ENCODE measurements at regions not wholly inside any gene's neighbourhood (a gene's known extent, or its start where the extent isn't known, plus 50 kb on each side); places are given as distances from the start of the nearest gene placed in this dataset.

GRCh38 chr6:15879371-15880261, 216.8 kb upstream of the DTNBP1 start (continued):
- TF ChIP-seq, protein P1, sequence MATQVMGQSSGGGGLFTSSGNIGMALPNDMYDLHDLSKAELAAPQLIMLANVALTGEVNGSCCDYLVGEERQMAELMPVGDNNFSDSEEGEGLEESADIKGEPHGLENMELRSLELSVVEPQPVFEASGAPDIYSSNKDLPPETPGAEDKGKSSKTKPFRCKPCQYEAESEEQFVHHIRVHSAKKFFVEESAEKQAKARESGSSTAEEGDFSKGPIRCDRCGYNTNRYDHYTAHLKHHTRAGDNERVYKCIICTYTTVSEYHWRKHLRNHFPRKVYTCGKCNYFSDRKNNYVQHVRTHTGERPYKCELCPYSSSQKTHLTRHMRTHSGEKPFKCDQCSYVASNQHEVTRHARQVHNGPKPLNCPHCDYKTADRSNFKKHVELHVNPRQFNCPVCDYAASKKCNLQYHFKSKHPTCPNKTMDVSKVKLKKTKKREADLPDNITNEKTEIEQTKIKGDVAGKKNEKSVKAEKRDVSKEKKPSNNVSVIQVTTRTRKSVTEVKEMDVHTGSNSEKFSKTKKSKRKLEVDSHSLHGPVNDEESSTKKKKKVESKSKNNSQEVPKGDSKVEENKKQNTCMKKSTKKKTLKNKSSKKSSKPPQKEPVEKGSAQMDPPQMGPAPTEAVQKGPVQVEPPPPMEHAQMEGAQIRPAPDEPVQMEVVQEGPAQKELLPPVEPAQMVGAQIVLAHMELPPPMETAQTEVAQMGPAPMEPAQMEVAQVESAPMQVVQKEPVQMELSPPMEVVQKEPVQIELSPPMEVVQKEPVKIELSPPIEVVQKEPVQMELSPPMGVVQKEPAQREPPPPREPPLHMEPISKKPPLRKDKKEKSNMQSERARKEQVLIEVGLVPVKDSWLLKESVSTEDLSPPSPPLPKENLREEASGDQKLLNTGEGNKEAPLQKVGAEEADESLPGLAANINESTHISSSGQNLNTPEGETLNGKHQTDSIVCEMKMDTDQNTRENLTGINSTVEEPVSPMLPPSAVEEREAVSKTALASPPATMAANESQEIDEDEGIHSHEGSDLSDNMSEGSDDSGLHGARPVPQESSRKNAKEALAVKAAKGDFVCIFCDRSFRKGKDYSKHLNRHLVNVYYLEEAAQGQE (IDR thresholded peaks at IDR 0.05; ENCODE audit: low read depth, low read length): no peak
- TF ChIP-seq, protein P2, sequence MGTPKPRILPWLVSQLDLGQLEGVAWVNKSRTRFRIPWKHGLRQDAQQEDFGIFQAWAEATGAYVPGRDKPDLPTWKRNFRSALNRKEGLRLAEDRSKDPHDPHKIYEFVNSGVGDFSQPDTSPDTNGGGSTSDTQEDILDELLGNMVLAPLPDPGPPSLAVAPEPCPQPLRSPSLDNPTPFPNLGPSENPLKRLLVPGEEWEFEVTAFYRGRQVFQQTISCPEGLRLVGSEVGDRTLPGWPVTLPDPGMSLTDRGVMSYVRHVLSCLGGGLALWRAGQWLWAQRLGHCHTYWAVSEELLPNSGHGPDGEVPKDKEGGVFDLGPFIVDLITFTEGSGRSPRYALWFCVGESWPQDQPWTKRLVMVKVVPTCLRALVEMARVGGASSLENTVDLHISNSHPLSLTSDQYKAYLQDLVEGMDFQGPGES (IDR thresholded peaks at IDR 0.05; ENCODE audit: low read depth, low read length): no peak
- TF ChIP-seq USF1 (IDR thresholded peaks at IDR 0.05; ENCODE audit: borderline replicate concordance, low read depth) (no peak), MEF2A (IDR thresholded peaks at IDR 0.05; ENCODE audit: borderline replicate concordance, low read depth) (no peak), TCF12 (IDR thresholded peaks at IDR 0.05) (peak; percentile 77), GATA2 (CRISPR knock-in tag; IDR thresholded peaks at IDR 0.05) (peak; percentile 99), SMC3 (IDR thresholded peaks at IDR 0.05; ENCODE audit: low read depth, low read length) (no peak), YY1 (IDR thresholded peaks at IDR 0.05; ENCODE audit: low read depth) (no peak), ELF1 (IDR thresholded peaks at IDR 0.05) (no peak), RAD21 (IDR thresholded peaks at IDR 0.05; ENCODE audit: low read length) (peak; percentile 28; the same call in 1 of the 2 replicates), RXRA (IDR thresholded peaks at IDR 0.05; ENCODE audit: borderline replicate concordance, low read depth) (no peak), USF2 (IDR thresholded peaks at IDR 0.05; ENCODE audit: borderline replicate concordance, low read depth, low read length) (no peak), FOSL2 (IDR thresholded peaks at IDR 0.05; ENCODE audit: borderline replicate concordance, low read depth) (no peak), CHD2 (IDR thresholded peaks at IDR 0.05; ENCODE audit: low read length, partially characterized antibody) (peak; percentile 80), NFIC (IDR thresholded peaks at IDR 0.05; ENCODE audit: borderline replicate concordance) (peak; percentile 59)
- TF ChIP-seq, protein P3, sequence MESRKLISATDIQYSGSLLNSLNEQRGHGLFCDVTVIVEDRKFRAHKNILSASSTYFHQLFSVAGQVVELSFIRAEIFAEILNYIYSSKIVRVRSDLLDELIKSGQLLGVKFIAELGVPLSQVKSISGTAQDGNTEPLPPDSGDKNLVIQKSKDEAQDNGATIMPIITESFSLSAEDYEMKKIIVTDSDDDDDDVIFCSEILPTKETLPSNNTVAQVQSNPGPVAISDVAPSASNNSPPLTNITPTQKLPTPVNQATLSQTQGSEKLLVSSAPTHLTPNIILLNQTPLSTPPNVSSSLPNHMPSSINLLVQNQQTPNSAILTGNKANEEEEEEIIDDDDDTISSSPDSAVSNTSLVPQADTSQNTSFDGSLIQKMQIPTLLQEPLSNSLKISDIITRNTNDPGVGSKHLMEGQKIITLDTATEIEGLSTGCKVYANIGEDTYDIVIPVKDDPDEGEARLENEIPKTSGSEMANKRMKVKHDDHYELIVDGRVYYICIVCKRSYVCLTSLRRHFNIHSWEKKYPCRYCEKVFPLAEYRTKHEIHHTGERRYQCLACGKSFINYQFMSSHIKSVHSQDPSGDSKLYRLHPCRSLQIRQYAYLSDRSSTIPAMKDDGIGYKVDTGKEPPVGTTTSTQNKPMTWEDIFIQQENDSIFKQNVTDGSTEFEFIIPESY (IDR thresholded peaks at IDR 0.05; ENCODE audit: borderline replicate concordance, low read depth): no peak
- TF ChIP-seq, protein P4, sequence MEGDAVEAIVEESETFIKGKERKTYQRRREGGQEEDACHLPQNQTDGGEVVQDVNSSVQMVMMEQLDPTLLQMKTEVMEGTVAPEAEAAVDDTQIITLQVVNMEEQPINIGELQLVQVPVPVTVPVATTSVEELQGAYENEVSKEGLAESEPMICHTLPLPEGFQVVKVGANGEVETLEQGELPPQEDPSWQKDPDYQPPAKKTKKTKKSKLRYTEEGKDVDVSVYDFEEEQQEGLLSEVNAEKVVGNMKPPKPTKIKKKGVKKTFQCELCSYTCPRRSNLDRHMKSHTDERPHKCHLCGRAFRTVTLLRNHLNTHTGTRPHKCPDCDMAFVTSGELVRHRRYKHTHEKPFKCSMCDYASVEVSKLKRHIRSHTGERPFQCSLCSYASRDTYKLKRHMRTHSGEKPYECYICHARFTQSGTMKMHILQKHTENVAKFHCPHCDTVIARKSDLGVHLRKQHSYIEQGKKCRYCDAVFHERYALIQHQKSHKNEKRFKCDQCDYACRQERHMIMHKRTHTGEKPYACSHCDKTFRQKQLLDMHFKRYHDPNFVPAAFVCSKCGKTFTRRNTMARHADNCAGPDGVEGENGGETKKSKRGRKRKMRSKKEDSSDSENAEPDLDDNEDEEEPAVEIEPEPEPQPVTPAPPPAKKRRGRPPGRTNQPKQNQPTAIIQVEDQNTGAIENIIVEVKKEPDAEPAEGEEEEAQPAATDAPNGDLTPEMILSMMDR (IDR thresholded peaks at IDR 0.05): no peak
